Lower lobe of right lung (tissue), 2 donors: ENCODE measurements at regions not wholly inside any gene's neighbourhood (a gene's known extent, or its start where the extent isn't known, plus 50 kb on each side); places are given as distances from the start of the nearest gene placed in this dataset.

Source experiments
- ATAC-seq, 2 donors: fragments of 200-7000 bp; cut with Tn5 transposase; one replicate each; pipeline ENCODE4 v1.9.1; 2020 to 2022; ENCODE audit warnings: mild to moderate bottlenecking in 2 of 2, moderate library complexity in 2 of 2
- DNase-seq: peaks from one replicate; pipeline ENCODE4 v3.0.0-alpha.2; 2020
- H3K27ac ChIP-seq: fragments of 200-600 bp; one replicate; pipeline ENCODE4 v1.8.0; 2022
- H3K27me3 ChIP-seq: fragments of 200-600 bp; one replicate; pipeline ENCODE4 v1.8.0; 2022; ENCODE audit warnings: low read depth
- H3K36me3 ChIP-seq: fragments of 200-600 bp; one replicate; pipeline ENCODE4 v1.8.0; 2022; ENCODE audit warnings: mild to moderate bottlenecking
- H3K4me1 ChIP-seq: fragments of 200-600 bp; one replicate; pipeline ENCODE4 v1.8.0; 2022
- H3K4me3 ChIP-seq: fragments of 200-600 bp; one replicate; pipeline ENCODE4 v1.8.0; 2022; ENCODE audit warnings: mild to moderate bottlenecking
- H3K9me3 ChIP-seq: fragments of 200-600 bp; one replicate; pipeline ENCODE4 v1.8.0; 2022
- CTCF ChIP-seq: fragments of 200-600 bp; IDR thresholded peaks from one replicate; pipeline ENCODE4 v1.8.0; 2022; ENCODE audit warnings: antibody characterized with exemption, mild to moderate bottlenecking
- intact Hi-C: fragments of 100-400 bp; cut with DNase I; formaldehyde crosslinking; loops from one replicate; pipeline ENCODE4 v1.11.0; 2022
- donor health status: DM: no; HTN: yes; CAD: no; lungs with severe emphysema.

GRCh38 chrX:122245943-122246342 is 938.1 kb upstream of the GRIA3 start:
- Histone ChIP-seq H3K4me1 (no peaks in the 10 kb centered on the region), H3K27me3 (no peaks in the 10 kb centered on the region), H3K27ac (no peak overlapping the region), H3K4me3 (no peak overlapping the region), H3K9me3 (no peaks in the 10 kb centered on the region), H3K36me3 (no peaks in the 10 kb centered on the region)
- DNase-seq (no peak), ATAC-seq (no peak)
- intact Hi-C loops = no loop called here
- no peak for TF ChIP-seq CTCF

GRCh38 chrX:122246937-122247336 is 937.1 kb upstream of the GRIA3 start:
- ATAC-seq (no peak), DNase-seq (no peak)
- no peak for TF ChIP-seq CTCF
- H3K4me3 ChIP-seq = no peak overlapping the region
- H3K9me3 ChIP-seq = no peaks in the 10 kb centered on the region
- H3K27me3 ChIP-seq = no peaks in the 10 kb centered on the region
- H3K27ac ChIP-seq = no peak overlapping the region
- H3K4me1 ChIP-seq = no peaks in the 10 kb centered on the region
- intact Hi-C loops = no loop called here
- no peaks in the 10 kb centered on the region for H3K36me3 ChIP-seq

GRCh38 chrX:122248681-122249080 is 935.4 kb upstream of the GRIA3 start:
- TF ChIP-seq CTCF = no peak
- ATAC-seq = no peak
- Histone ChIP-seq H3K36me3 (no peaks in the 10 kb centered on the region), H3K9me3 (no peaks in the 10 kb centered on the region), H3K4me1 (no peaks in the 10 kb centered on the region), H3K27ac (no peak overlapping the region), H3K27me3 (no peaks in the 10 kb centered on the region), H3K4me3 (no peak overlapping the region)
- no peak for DNase-seq
- intact Hi-C loops = no loop called here

GRCh38 chrX:122252454-122252853 is 931.6 kb upstream of the GRIA3 start:
- no peaks in the 10 kb centered on the region for H3K4me1 ChIP-seq
- H3K9me3 ChIP-seq = no peaks in the 10 kb centered on the region
- TF ChIP-seq CTCF = no peak
- no peaks in the 10 kb centered on the region for H3K36me3 ChIP-seq
- H3K4me3 ChIP-seq = no peak overlapping the region
- no peaks in the 10 kb centered on the region for H3K27me3 ChIP-seq
- no peak for ATAC-seq
- no peak overlapping the region for H3K27ac ChIP-seq
- intact Hi-C loops = no loop called here
- no peak for DNase-seq

GRCh38 chrX:122268353-122268752 is 915.7 kb upstream of the GRIA3 start:
- ATAC-seq (no peak), DNase-seq (no peak)

More at GRCh38 chrX:122268353-122268752, 915.7 kb upstream of the GRIA3 start:
- Histone ChIP-seq H3K27ac (no peak overlapping the region), H3K27me3 (no peaks in the 10 kb centered on the region), H3K36me3 (no peaks in the 10 kb centered on the region), H3K4me3 (no peak overlapping the region), H3K9me3 (no peaks in the 10 kb centered on the region), H3K4me1 (no peaks in the 10 kb centered on the region)
- no peak for TF ChIP-seq CTCF
- intact Hi-C loops = no loop called here
